Nephron progenitor cell (in vitro differentiated cells): ENCODE measurements at regions not wholly inside any gene's neighbourhood (a gene's known extent, or its start where the extent isn't known, plus 50 kb on each side); places are given as distances from the start of the nearest gene placed in this dataset.

ENCODE experiments used
- DNase-seq: peaks from one replicate; pipeline ENCODE4 v3.0.0; 2021
- H3K27ac Mint-ChIP-seq: 2 replicates; pipeline ENCODE4 v1.8.0; 2021; ENCODE audit warnings: mild to moderate bottlenecking, moderate library complexity, mixed read lengths
- H3K27me3 Mint-ChIP-seq: 2 replicates; pipeline ENCODE4 v1.8.0; 2021; ENCODE audit warnings: mild to moderate bottlenecking, low read depth, mixed read lengths; ENCODE audit not compliant: poor library complexity
- H3K36me3 Mint-ChIP-seq: 2 replicates; pipeline ENCODE4 v1.8.0; 2021; ENCODE audit warnings: low read depth, mixed read lengths
- H3K4me1 Mint-ChIP-seq: 2 replicates; pipeline ENCODE4 v1.8.0; 2021; ENCODE audit warnings: mixed read lengths
- H3K4me3 Mint-ChIP-seq: 2 replicates; pipeline ENCODE4 v1.8.0; 2021; ENCODE audit warnings: mild to moderate bottlenecking, moderate library complexity, mixed read lengths
- H3K9me3 Mint-ChIP-seq: 2 replicates; pipeline ENCODE4 v1.8.0; 2021; ENCODE audit warnings: mild to moderate bottlenecking, moderate library complexity, mixed read lengths
- TF ChIP-seq, protein P1 (sequence below): fragments of 200-600 bp; sonication (generic); IDR thresholded peaks from 2 replicates; pipeline ENCODE4 v1.5.0; 2021; ENCODE audit warnings: antibody characterized with exemption

DNA sequence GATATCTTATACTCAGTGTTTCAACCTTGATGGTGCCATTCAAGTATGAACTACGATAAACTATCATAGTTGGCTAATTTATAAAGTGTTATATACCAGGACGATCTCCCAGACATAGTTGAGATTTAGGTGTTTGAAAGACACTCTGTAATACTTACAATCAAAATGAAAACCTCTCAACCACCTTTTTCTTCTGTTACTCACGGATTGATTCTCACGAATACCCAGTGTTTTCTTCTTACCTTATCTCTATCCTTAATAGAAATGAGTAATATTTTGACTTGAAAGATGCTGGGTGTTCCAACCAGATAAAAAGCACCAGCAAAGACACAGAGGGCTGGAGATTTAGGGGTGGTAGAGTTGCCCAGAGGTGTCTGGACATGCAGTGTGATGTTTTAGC, 169.9 kb downstream of the PTCSC3 start:
- no peak for DNase-seq
- Mint-ChIP-seq H3K4me3 (no peak overlapping the region), H3K27ac (no peak overlapping the region), H3K4me1 (no peaks in the 10 kb centered on the region), H3K36me3 (no peaks in the 10 kb centered on the region), H3K27me3 (peaks cover 11% of the 10 kb centered on the region), H3K9me3 (no peaks in the 10 kb centered on the region)
- TF ChIP-seq, protein P1, sequence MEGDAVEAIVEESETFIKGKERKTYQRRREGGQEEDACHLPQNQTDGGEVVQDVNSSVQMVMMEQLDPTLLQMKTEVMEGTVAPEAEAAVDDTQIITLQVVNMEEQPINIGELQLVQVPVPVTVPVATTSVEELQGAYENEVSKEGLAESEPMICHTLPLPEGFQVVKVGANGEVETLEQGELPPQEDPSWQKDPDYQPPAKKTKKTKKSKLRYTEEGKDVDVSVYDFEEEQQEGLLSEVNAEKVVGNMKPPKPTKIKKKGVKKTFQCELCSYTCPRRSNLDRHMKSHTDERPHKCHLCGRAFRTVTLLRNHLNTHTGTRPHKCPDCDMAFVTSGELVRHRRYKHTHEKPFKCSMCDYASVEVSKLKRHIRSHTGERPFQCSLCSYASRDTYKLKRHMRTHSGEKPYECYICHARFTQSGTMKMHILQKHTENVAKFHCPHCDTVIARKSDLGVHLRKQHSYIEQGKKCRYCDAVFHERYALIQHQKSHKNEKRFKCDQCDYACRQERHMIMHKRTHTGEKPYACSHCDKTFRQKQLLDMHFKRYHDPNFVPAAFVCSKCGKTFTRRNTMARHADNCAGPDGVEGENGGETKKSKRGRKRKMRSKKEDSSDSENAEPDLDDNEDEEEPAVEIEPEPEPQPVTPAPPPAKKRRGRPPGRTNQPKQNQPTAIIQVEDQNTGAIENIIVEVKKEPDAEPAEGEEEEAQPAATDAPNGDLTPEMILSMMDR, result no peak

DNA sequence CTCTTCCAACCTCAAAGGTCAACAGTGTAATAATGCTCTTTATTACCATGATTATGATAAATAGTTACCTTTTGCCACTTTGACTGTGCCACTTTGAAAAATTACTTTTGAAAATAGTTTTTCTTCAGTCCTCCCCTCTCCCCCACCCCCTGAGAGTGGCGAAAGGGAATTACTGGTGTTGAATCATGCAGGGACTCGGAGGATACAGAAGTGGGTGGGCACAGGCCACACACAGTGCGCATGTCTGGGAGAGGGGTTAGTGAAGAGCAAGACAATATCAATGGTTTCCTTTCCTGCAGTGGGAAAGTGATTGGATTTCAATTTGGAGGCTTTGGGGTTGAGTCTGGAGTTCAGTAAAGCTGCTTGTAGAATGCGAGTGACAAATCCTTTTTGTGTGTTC, 170.9 kb downstream of the PTCSC3 start:
- no peak overlapping the region for H3K27ac Mint-ChIP-seq
- H3K4me3 Mint-ChIP-seq, result no peak overlapping the region
- DNase-seq, result no peak
- no peaks in the 10 kb centered on the region for H3K36me3 Mint-ChIP-seq
- no peaks in the 10 kb centered on the region for H3K4me1 Mint-ChIP-seq
- H3K27me3 Mint-ChIP-seq, result peaks cover 11% of the 10 kb centered on the region
- no peaks in the 10 kb centered on the region for H3K9me3 Mint-ChIP-seq
- TF ChIP-seq, protein P1, result no peak

DNA sequence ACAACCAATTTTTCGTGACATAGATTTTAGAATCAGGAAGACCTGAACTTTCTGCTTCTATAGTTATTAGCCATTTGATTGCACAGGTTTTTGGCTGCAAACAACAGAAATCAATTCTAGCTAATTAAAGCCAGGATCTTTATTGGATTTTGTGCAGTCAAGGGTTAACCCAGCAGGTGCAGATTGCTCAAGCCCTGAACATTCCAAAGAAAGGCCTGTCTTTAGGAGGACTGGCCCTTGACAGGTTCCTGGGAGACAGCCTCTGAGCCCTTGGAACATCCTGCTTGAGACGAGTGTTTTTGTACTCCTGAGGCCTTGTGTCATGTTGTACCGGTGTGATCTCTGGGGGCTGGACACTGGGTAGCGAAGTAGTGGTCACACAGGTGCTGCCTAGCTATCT, 174.6 kb downstream of the PTCSC3 start:
- TF ChIP-seq, protein P1, result no peak

DNA sequence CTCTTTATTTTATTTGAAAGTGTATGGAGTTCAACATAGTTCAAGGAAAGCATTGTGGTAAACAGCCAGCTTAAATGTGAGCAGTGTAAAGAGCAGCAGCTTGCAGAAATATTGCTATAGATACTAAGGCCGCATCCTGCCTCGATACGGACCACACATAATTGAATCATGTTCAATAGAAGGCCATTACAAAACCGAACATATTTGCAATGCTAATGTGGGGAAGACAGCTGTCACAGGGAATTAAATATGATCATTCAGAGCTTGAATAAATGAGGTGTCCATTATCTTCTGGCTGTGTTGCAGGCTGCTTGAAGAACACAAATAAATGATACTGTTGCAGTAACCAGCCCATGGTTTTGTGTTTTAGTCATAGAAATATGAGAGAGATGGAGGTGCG, 173.2 kb downstream of the BRMS1L start:
- Mint-ChIP-seq H3K27me3 (peaks cover 14% of the 10 kb centered on the region), H3K4me3 (no peak overlapping the region), H3K27ac (no peak overlapping the region), H3K9me3 (no peaks in the 10 kb centered on the region), H3K36me3 (no peaks in the 10 kb centered on the region), H3K4me1 (peaks cover 8% of the 10 kb centered on the region)
- no peak for DNase-seq
- TF ChIP-seq, protein P1, result no peak

More for the DNA sequence above, 174.6 kb downstream of the PTCSC3 start:
- H3K9me3 Mint-ChIP-seq, result no peaks in the 10 kb centered on the region
- H3K4me3 Mint-ChIP-seq, result no peak overlapping the region
- DNase-seq, result no peak
- H3K4me1 Mint-ChIP-seq, result peaks cover 8% of the 10 kb centered on the region
- no peaks in the 10 kb centered on the region for H3K36me3 Mint-ChIP-seq
- no peak overlapping the region for H3K27ac Mint-ChIP-seq
- peaks cover 7% of the 10 kb centered on the region for H3K27me3 Mint-ChIP-seq

DNA sequence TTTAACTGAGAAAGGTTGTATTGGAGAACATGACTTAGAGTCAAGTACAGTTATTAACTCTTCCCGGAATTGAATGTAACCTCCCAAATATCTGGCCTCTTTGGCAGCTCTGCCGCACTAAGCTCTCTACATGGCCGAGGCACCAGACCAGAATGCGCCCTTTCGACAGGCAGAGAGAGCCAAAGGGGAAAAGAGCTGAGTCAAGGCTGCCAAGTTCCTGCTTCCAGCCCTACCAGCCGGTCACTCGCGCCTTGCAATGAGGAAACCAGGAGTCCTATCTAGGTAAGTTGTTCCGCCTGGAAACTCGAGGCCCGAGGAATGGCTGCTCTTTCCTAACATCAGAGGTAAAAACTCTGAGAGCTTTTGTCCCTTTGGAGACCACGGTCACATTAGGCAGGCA, 172.2 kb downstream of the BRMS1L start:
- no peak for DNase-seq
- Mint-ChIP-seq H3K36me3 (no peaks in the 10 kb centered on the region), H3K27me3 (peaks cover 18% of the 10 kb centered on the region), H3K9me3 (no peaks in the 10 kb centered on the region), H3K27ac (no peak overlapping the region), H3K4me3 (no peak overlapping the region), H3K4me1 (peaks cover 8% of the 10 kb centered on the region)
- TF ChIP-seq, protein P1, result no peak

DNA sequence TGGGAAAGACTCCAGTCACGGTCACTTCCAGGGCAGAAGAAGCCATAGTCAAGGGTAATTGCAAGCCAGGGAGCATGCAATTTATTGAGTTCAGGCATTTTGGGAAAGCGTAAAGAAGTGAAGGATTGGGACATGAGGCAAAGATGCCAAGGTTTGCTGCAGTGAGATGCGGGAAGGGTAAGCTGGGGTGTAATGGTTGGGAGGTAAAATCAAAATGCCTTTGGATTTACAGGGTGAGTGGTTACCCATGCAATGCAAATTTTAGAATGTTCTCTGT, 167.5 kb downstream of the BRMS1L start:
- no peak overlapping the region for H3K4me3 Mint-ChIP-seq
- H3K9me3 Mint-ChIP-seq, result no peaks in the 10 kb centered on the region
- H3K4me1 Mint-ChIP-seq, result no peaks in the 10 kb centered on the region
- H3K36me3 Mint-ChIP-seq, result no peaks in the 10 kb centered on the region
- H3K27me3 Mint-ChIP-seq, result peaks cover 26% of the 10 kb centered on the region
- H3K27ac Mint-ChIP-seq, result no peak overlapping the region
- DNase-seq, result no peak
- TF ChIP-seq, protein P1, result no peak
